SK-N-SH (cell line): ENCODE measurements at regions not wholly inside any gene's neighbourhood (a gene's known extent, or its start where the extent isn't known, plus 50 kb on each side); places are given as distances from the start of the nearest gene placed in this dataset.

Experiments
- CTCF ChIP-seq: fragments of 200-600 bp; sonication (generic); IDR thresholded peaks from 2 replicates; pipeline ENCODE4 v1.6.1; 2017; ENCODE audit warnings: antibody characterized with exemption, mild to moderate bottlenecking, moderate library complexity
- EZH2phosphoT487 ChIP-seq: fragments of 200-600 bp; sonication (generic); IDR thresholded peaks from 2 replicates; pipeline ENCODE4 v1.6.1; 2017; ENCODE audit warnings: low read depth, mixed run types, mild to moderate bottlenecking, antibody characterized with exemption, moderate library complexity, borderline replicate concordance
- JUND ChIP-seq: IDR thresholded peaks from 2 replicates; pipeline ENCODE4 v1.4.0; 2012
- NFIC ChIP-seq: IDR thresholded peaks from 2 replicates; pipeline ENCODE4 v1.4.0; 2012; ENCODE audit warnings: borderline replicate concordance
- RFX5 ChIP-seq: IDR thresholded peaks from 2 replicates; pipeline ENCODE4 v1.6.1; 2012; ENCODE audit warnings: mild to moderate bottlenecking, improper control_type of control experiment, low read length
- SIN3A ChIP-seq: IDR thresholded peaks from 2 replicates; pipeline ENCODE4 v1.6.1; 2012; ENCODE audit warnings: low read depth, mild to moderate bottlenecking, low read length, moderate library complexity, borderline replicate concordance
- TCF12 ChIP-seq: IDR thresholded peaks from 2 replicates; pipeline ENCODE4 v1.4.0; 2012
- YY1 ChIP-seq: IDR thresholded peaks from 2 replicates; pipeline ENCODE4 v1.4.0; 2012; ENCODE audit warnings: low read depth, mild to moderate bottlenecking
- TF ChIP-seq, protein P1 (sequence below): IDR thresholded peaks from 2 replicates; pipeline ENCODE4 v1.6.1; 2012; ENCODE audit warnings: mild to moderate bottlenecking, low read depth, low read length, moderate library complexity

DNA sequence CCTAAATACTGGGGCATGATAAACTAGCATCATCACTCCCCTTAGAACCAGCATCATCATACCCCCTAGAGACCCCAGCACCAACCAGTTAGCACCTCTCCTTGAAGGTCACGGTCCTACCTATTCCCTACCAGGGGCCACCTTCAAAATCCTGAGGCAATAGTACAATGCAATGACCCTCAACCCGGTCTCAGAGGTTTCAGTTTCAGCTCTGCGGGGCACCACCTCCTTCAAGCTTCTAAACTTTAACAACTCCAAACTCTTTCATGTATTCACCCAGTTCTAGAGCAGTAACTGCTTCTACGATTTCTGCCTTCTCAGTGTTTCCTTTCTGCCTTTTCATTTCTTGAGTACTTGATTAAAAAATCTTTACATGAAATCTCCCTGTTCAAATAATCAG lies 130.1 kb upstream of the EPB41L4A start:
- TF ChIP-seq CTCF (no peak), NFIC (no peak), JUND (no peak), RFX5 (no peak), SIN3A (no peak), TCF12 (no peak), YY1 (no peak), EZH2phosphoT487 (no peak)
- TF ChIP-seq, protein P1, sequence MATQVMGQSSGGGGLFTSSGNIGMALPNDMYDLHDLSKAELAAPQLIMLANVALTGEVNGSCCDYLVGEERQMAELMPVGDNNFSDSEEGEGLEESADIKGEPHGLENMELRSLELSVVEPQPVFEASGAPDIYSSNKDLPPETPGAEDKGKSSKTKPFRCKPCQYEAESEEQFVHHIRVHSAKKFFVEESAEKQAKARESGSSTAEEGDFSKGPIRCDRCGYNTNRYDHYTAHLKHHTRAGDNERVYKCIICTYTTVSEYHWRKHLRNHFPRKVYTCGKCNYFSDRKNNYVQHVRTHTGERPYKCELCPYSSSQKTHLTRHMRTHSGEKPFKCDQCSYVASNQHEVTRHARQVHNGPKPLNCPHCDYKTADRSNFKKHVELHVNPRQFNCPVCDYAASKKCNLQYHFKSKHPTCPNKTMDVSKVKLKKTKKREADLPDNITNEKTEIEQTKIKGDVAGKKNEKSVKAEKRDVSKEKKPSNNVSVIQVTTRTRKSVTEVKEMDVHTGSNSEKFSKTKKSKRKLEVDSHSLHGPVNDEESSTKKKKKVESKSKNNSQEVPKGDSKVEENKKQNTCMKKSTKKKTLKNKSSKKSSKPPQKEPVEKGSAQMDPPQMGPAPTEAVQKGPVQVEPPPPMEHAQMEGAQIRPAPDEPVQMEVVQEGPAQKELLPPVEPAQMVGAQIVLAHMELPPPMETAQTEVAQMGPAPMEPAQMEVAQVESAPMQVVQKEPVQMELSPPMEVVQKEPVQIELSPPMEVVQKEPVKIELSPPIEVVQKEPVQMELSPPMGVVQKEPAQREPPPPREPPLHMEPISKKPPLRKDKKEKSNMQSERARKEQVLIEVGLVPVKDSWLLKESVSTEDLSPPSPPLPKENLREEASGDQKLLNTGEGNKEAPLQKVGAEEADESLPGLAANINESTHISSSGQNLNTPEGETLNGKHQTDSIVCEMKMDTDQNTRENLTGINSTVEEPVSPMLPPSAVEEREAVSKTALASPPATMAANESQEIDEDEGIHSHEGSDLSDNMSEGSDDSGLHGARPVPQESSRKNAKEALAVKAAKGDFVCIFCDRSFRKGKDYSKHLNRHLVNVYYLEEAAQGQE, result no peak
